Amniotic epithelial cell (primary cell): ENCODE measurements at regions not wholly inside any gene's neighbourhood (a gene's known extent, or its start where the extent isn't known, plus 50 kb on each side); places are given as distances from the start of the nearest gene placed in this dataset.
A peak's percentile ranks its signal among the peaks of the same experiment; 100 is the strongest.
"Not testable (repeated sequence)": the region's sequence is repeated elsewhere in the genome, so short reads cannot be mapped to it uniquely, and the experiment has no call there.

Experiments
- DNase-seq: peaks from one replicate; pipeline ENCODE4 v3.0.0-alpha.2; 2010; ENCODE audit warnings: low read depth

DNA sequence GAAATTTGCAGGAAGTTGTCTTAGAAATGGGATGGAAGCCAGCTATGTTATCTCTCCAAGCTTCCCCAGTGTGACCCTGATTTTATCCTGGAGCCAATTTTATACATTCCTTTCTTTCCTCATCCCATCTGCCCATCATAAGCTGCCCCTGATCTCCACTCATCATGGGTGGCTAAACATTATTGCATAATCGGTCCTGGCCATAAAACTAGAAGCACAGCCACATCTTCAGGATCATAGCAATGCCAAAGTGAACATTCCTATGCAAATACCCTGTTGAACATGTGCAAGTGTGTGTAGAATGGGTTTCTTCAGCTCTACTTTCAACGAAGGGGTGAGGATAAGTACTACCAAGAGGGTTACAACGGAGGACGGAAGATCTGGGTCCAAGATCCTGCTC lies 50.6 kb upstream of the COG2 start:
- DNase-seq, result no peak

- no peak for DNase-seq
These were observed 52.3 kb upstream of the COG2 start for GRCh38 chr1:230589951-230590350.

GRCh38 chr1:230588323-230588746 lies 53.9 kb upstream of the COG2 start:
- DNase-seq, result no peak

DNA sequence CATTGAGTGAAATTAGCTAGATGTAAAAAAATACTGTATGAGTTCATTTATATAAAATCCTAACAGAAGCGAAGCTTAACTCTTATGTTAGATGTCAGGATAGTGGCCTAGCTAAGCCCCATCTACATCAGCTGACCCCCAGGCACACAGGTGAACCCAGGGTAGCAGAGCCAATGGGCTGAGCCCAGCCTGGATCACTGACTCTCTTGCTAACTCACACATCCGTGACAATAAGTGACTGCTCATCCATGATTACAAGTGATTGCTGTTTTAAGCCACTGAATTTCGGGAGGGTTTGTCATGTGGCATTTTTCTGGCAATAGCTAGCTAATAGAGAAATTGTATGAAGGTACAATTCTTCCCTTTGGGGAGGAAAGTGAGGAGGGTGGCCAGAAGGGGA lies 55.2 kb upstream of the COG2 start:
- no peak for DNase-seq

DNA sequence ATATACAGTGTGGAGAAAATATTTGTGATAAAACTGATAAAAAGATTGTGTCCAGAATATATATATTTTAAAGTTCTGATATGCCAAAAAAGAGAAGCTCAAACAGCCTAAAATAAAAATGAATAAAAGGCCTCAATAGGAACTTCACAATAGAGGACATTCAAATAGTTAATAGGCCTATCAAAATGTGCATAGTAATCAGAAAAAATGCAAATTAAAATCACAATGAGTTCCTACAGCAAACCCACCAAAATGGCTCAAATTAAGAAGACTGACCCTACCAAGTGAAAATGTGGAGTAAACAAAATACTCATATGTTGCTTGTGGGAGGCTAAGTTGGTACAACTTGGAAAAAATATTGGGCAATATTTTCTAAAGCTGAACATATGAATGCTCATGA lies 57.6 kb upstream of the COG2 start:
- no peak for DNase-seq

GRCh38 chr1:230581446-230582079 lies 60.7 kb upstream of the COG2 start:
- DNase-seq, result no peak

DNA sequence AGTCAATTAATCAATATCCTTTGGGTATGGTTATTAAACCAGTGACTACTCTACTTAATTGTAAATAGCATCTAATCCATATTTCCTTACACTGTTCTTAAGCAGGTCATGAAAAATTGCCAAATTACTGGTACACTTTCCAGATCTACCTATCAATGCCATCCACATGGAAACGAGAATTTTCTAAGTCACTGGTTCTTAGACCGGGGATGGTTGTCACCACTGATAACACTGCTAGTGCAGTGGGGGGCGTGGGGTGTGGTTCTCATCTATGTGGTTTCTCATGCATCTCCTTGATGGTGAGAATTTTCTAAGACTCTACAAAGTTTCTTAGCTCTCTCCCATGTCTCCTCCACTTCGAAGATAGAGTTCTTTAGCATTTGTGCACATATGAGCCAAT lies 63.7 kb upstream of the COG2 start:
- no peak for DNase-seq

GRCh38 chr1:230577537-230577936 lies 64.7 kb upstream of the COG2 start:
- no peak for DNase-seq

- no peak for DNase-seq
These were observed 66.3 kb upstream of the COG2 start for GRCh38 chr1:230575886-230576500.

- no peak for DNase-seq
These were observed 67.8 kb upstream of the COG2 start for GRCh38 chr1:230574502-230574901.

GRCh38 chr1:230573658-230574057 lies 68.6 kb upstream of the COG2 start:
- no peak for DNase-seq

DNA sequence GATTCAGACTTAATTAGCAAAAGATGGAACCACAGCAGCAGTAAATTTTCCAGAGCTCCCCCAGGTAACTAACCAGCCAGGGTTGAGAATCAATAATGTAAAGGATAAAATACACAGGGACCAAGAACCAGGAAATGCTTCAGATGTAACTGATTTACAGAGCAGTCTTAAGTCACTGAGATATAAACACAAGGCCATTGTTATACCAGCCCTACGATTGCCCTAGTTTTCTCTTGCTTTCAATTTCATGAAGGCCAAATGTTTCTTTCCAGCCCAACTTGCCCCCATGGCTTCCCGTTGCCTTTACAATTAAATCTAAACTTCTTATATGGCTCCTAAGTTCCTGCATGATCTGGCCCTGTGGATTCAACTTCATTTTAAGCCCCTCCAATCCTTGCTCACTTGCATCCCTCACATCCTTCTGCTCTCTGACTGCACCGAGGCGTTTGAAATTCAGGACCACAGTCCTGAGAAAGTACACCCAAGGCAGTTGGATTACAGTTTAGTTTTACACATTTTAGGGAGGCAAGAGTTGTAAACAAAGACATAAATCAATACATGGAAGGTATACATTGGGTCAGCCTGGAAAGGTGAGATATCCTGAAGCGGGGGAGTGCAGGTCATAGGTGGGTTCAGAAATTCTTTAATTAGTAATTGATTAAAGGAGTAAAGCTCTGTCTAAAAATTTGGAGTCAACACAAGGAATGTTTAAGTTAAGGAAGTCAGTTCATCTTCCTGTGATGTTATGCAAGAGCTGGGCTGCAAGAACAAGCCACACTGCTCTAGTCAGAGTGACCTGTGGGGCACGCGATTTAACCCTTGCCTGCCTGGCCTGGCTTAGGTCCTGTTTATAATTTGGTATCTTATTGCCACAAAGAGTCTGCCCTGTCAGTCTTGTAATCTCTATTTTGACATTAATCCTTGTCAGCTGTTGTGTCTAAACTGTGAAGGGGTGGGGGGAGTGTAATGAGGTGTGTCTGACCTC lies 69.9 kb upstream of the COG2 start:
- DNase-seq, result peak; percentile 3

DNA sequence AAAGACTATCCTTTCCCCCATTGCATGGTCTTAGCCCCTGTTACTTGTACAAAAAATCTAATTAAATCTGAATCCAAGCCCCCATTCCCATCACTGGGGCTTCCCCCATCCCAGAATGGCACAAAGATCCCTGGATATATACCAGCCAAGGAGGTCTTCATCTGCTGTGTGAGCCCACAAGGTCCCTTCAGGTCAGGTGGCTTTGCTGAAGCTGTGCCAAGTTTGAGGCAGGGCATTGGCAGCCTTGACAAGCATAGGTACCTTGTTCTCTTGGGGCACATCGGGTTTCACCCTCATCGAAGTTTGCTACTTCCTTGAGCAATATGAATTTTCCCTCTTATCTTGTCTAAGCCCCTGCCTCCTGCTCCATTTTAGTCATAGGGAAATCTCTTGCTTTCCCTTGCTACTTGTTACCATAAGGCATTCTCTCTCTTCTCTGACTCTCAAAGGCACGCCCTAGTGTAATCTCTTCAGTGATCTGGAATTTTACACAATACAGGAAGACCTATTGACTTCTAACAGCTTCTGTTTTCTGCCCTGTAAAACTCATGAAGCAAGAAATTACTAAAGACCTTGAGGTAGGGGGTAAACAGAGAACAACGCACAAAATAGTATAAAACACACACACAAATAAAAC lies 71.4 kb upstream of the COG2 start:
- no peak for DNase-seq

- DNase-seq, result no peak
These were observed 73.1 kb upstream of the COG2 start for GRCh38 chr1:230569201-230569600.

DNA sequence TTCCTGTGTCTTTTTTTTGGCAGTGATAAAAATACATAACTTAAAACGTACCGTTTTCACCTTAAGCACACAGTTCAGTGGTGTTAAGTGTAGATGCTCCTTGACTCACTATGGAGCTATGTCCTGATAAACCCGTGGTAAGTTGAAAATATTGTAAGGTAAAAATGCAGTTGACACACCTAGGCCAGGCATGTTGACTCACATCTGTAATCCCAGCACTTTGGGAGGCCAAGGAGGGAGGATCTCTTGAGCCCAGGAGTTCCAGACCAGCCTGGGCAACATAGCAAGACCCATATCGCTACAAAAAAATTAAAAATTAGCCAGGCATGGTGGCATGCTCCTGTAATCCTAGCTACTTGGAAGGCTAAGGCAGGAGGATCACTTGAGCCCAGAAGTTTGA lies 73.6 kb upstream of the COG2 start:
- DNase-seq, result no peak

DNA sequence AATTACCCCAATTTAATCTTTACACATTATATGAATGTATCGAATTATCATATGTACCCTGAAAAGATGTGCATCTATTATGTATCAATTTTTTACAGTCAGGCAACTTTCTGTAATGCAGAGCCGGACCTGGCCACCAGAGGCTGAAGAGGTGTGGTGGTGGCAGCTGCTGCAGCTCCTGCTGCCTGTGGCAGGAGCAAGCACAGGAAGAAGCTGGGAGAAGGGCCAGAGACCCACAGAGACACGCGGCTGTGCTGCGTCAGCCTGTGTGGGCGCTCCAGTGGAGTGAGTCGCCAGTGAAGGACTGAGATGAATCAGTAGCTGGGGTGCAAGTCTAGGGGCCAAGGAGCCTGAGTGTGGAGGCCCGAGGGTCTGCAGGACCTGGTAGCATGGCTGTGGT lies 74.3 kb upstream of the COG2 start:
- DNase-seq, result no peak

DNA sequence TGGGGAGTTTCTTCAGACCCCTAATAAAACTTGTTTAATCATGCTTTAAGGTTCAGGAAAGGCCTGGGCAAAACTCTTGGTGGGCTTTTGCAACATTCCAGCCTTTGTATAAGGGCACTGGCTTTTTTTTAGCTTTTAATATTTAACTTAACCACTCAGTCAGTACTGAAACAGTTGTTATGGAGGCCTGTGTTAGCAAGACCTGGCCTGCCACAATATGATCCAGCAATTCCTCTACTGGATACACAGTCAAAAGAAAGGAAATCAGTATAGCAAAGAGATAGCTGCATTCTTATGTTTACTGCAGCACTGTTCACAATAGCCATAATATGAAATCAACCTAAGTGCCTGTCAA lies 75.1 kb upstream of the COG2 start:
- DNase-seq, result no peak

DNA sequence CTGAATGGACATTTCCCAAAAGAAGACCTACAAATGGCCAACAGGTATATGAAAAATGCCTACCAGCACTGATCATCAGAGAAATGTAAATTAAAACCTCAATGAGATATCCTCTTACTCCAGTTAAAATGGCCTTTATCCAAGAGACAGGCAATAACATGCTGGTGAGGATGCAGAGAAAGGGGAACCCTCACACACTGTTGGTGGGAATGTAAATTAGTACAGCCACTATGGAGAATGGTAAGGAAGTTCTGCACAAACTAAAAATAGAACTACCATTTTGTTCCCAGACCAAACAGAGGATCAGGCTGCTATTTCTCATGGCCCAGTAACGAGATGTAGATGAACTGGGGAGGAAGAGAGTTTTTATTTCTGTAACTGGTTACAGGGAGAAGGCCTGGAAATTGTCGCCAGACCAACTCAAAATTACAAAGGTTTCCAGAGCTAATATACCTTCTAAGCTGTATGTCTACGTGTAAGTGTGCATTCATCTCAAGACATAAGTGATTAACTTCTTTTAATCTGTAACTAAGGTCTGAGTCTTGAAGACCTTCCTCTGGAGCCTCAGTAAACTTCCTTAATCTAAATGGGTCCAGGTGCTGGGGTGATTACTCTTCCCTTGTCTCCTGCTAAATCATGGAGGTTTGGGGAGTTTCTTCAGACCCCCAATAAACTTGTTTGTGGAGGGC lies 75.6 kb upstream of the COG2 start:
- not testable (repeated sequence) for DNase-seq

- DNase-seq, result no peak
These were observed 77.1 kb upstream of the COG2 start for GRCh38 chr1:230565141-230565540.

- no peak for DNase-seq
These were observed 78.7 kb upstream of the COG2 start for GRCh38 chr1:230563591-230563990.

GRCh38 chr1:230561570-230561969 lies 80.7 kb upstream of the COG2 start:
- DNase-seq, result no peak

GRCh38 chr1:230558324-230558723 lies 84.0 kb upstream of the COG2 start:
- no peak for DNase-seq
